BJ (cell line): ENCODE measurements at regions not wholly inside any gene's neighbourhood (a gene's known extent, or its start where the extent isn't known, plus 50 kb on each side); places are given as distances from the start of the nearest gene placed in this dataset.

ENCODE experiments used
- CTCF ChIA-PET: fragments of 350-600 bp; formaldehyde crosslinking; extraction: SDS; loops from one replicate; lab custom pipeline; 2021; ENCODE audit warnings: antibody characterized with exemption, inconsistent platforms; lab: Yijun Ruan, JAX
- POLR2A ChIA-PET: fragments of 300-600 bp; sonication (Branson Sonifier 250); formaldehyde crosslinking; extraction: SDS; loops from one replicate; lab custom pipeline; 2021; ENCODE audit warnings: antibody characterized with exemption; lab: Charles Lee
- DNase-seq: peaks from one replicate; pipeline ENCODE4 v3.0.0-alpha.2; 2011; ENCODE audit warnings: low read depth
- H3K27me3 ChIP-seq: 2 replicates; pipeline ENCODE4 v1.6.0; 2011; ENCODE audit warnings: low read length; ENCODE audit not compliant: control insufficient read depth, insufficient read depth
- H3K36me3 ChIP-seq: 2 replicates; pipeline ENCODE4 v1.5.1; 2011; ENCODE audit warnings: low read length; ENCODE audit not compliant: control insufficient read depth, insufficient read depth
- H3K4me3 ChIP-seq: 2 replicates; pipeline ENCODE4 v1.5.1; 2011; ENCODE audit warnings: low read depth, mild to moderate bottlenecking, control low read depth, low read length
- CTCF ChIP-seq: IDR thresholded peaks from 2 replicates; pipeline ENCODE4 v1.5.1; 2011; ENCODE audit warnings: low read depth, mild to moderate bottlenecking, control low read depth, inconsistent platforms, low read length, moderate library complexity; ENCODE audit not compliant: insufficient read depth

GRCh38 chr1:106727171-106727570 lies 329.3 kb upstream of the PRMT6 start:
- no peak overlapping the region for H3K4me3 ChIP-seq
- DNase-seq, result no peak
- H3K36me3 ChIP-seq, result no peaks in the 10 kb centered on the region
- H3K27me3 ChIP-seq, result no peaks in the 10 kb centered on the region
- POLR2A ChIA-PET, result no interaction called here
- CTCF ChIA-PET, result no interaction called here
- no peak for TF ChIP-seq CTCF

GRCh38 chr1:106746448-106747085 lies 309.9 kb upstream of the PRMT6 start:
- no peak for TF ChIP-seq CTCF
- ChIA-PET CTCF (no interaction called here), POLR2A (no interaction called here)

GRCh38 chr1:106747232-106747631 lies 309.2 kb upstream of the PRMT6 start:
- DNase-seq, result no peak
- TF ChIP-seq CTCF, result no peak
- Histone ChIP-seq H3K36me3 (no peaks in the 10 kb centered on the region), H3K4me3 (no peak overlapping the region), H3K27me3 (no peaks in the 10 kb centered on the region)
- CTCF ChIA-PET, result no interaction called here
- POLR2A ChIA-PET, result no interaction called here

More at GRCh38 chr1:106746448-106747085, 309.9 kb upstream of the PRMT6 start:
- no peak for DNase-seq
- no peak overlapping the region for H3K4me3 ChIP-seq
- H3K36me3 ChIP-seq, result no peaks in the 10 kb centered on the region
- no peaks in the 10 kb centered on the region for H3K27me3 ChIP-seq

- no peak for DNase-seq
- CTCF ChIA-PET, result no interaction called here
These were observed 308.7 kb upstream of the PRMT6 start for GRCh38 chr1:106747791-106748190.

GRCh38 chr1:106748606-106749005 lies 307.9 kb upstream of the PRMT6 start:
- POLR2A ChIA-PET, result no interaction called here
- CTCF ChIA-PET, result no interaction called here
- H3K36me3 ChIP-seq, result no peaks in the 10 kb centered on the region
- no peak for TF ChIP-seq CTCF
- H3K4me3 ChIP-seq, result no peak overlapping the region
- no peak for DNase-seq
- H3K27me3 ChIP-seq, result no peaks in the 10 kb centered on the region

More at GRCh38 chr1:106747791-106748190, 308.7 kb upstream of the PRMT6 start:
- Histone ChIP-seq H3K27me3 (no peaks in the 10 kb centered on the region), H3K4me3 (no peak overlapping the region), H3K36me3 (no peaks in the 10 kb centered on the region)
- TF ChIP-seq CTCF, result no peak
- POLR2A ChIA-PET, result no interaction called here
